Hepatocyte (in vitro differentiated cells): ENCODE measurements at regions not wholly inside any gene's neighbourhood (a gene's known extent, or its start where the extent isn't known, plus 50 kb on each side); places are given as distances from the start of the nearest gene placed in this dataset.

Experiments used
- DNase-seq: peaks from one replicate; pipeline ENCODE4 v3.0.0-alpha.2; 2016; ENCODE audit warnings: low spot score
- H2AFZ ChIP-seq: fragments of 200-600 bp; sonication (generic); 2 replicates; pipeline ENCODE4 v1.6.0; 2016; ENCODE audit warnings: antibody characterized with exemption, mild to moderate bottlenecking
- H3K27ac ChIP-seq: fragments of 200-600 bp; sonication (generic); 2 replicates; pipeline ENCODE4 v1.5.1; 2016; ENCODE audit warnings: mild to moderate bottlenecking
- H3K27me3 ChIP-seq: fragments of 200-600 bp; sonication (generic); 2 replicates; pipeline ENCODE4 v1.6.1; 2016
- H3K36me3 ChIP-seq: fragments of 200-600 bp; sonication (generic); replicated peaks from 2 replicates; pipeline ENCODE4 v1.5.1; 2016; ENCODE audit warnings: low read depth; ENCODE audit not compliant: insufficient read depth
- H3K4me1 ChIP-seq: fragments of 200-600 bp; sonication (generic); 2 replicates; pipeline ENCODE4 v1.5.1; 2016; ENCODE audit warnings: mild to moderate bottlenecking, moderate library complexity; ENCODE audit not compliant: insufficient read depth
- H3K4me2 ChIP-seq: fragments of 200-600 bp; sonication (generic); 2 replicates; pipeline ENCODE4 v1.6.0; 2016
- H3K4me3 ChIP-seq: fragments of 200-600 bp; sonication (generic); 2 replicates; pipeline ENCODE4 v1.5.1; 2016; ENCODE audit warnings: mild to moderate bottlenecking
- H3K79me2 ChIP-seq: fragments of 200-600 bp; sonication (generic); 2 replicates; pipeline ENCODE4 v1.6.0; 2017; ENCODE audit warnings: mild to moderate bottlenecking
- H3K9me2 ChIP-seq: fragments of 200-600 bp; sonication (generic); replicated peaks from 2 replicates; pipeline ENCODE4 v1.6.0; 2017; ENCODE audit warnings: mild to moderate bottlenecking; ENCODE audit not compliant: insufficient read depth
- H3K9me3 ChIP-seq: fragments of 200-600 bp; sonication (generic); 2 replicates; pipeline ENCODE4 v1.5.1; 2016; ENCODE audit warnings: low read depth, mild to moderate bottlenecking
- H4K20me1 ChIP-seq: fragments of 200-600 bp; sonication (generic); 2 replicates; pipeline ENCODE4 v1.6.0; 2016; ENCODE audit warnings: mild to moderate bottlenecking; ENCODE audit not compliant: insufficient read depth, poor library complexity, severe bottlenecking
- CTCF ChIP-seq: fragments of 200-600 bp; sonication (generic); IDR thresholded peaks from 2 replicates; pipeline ENCODE4 v1.5.1; 2016; ENCODE audit warnings: antibody characterized with exemption, mild to moderate bottlenecking; ENCODE audit not compliant: poor library complexity
- EZH2 ChIP-seq: fragments of 200-600 bp; sonication (generic); IDR thresholded peaks from 2 replicates; pipeline ENCODE4 v1.6.1; 2016; ENCODE audit warnings: antibody characterized with exemption, mild to moderate bottlenecking, borderline replicate concordance
- EZH2phosphoT487 ChIP-seq: fragments of 200-600 bp; sonication (generic); IDR thresholded peaks from one replicate; pipeline ENCODE4 v1.6.1; 2018; ENCODE audit warnings: antibody characterized with exemption, mild to moderate bottlenecking, low read depth, moderate library complexity; ENCODE audit not compliant: unreplicated experiment, severe bottlenecking
- WGBS: methylation state at CpG from one replicate; pipeline ENCODE4 v1.1.6; 2016; ENCODE audit warnings: low lambda C conversion rate; ENCODE audit errors: missing lambda C conversion rate; 5-methylcytosine and 5-hydroxymethylcytosine counted together

GRCh38 chr18:41064916-41065315 lies 890.1 kb upstream of the PIK3C3 start:
- no peaks in the 10 kb centered on the region for H3K9me3 ChIP-seq
- H3K79me2 ChIP-seq, result no peaks in the 10 kb centered on the region
- H3K36me3 ChIP-seq, result no peaks in the 10 kb centered on the region
- H4K20me1 ChIP-seq, result no peaks in the 10 kb centered on the region
- H3K4me3 ChIP-seq, result no peak overlapping the region
- H3K4me1 ChIP-seq, result no peaks in the 10 kb centered on the region
- no peaks in the 10 kb centered on the region for H3K9me2 ChIP-seq
- WGBS, result 0% methylated on average over 1 of the region's 1 CpG
- no peak for DNase-seq
- H3K4me2 ChIP-seq, result no peak overlapping the region
- TF ChIP-seq EZH2phosphoT487, result no peak
- no peak for TF ChIP-seq CTCF
- no peak for TF ChIP-seq EZH2
- no peak overlapping the region for H3K27ac ChIP-seq
- no peak overlapping the region for H2AFZ ChIP-seq
- no peaks in the 10 kb centered on the region for H3K27me3 ChIP-seq

GRCh38 chr18:41060967-41061366 lies 894.1 kb upstream of the PIK3C3 start:
- Histone ChIP-seq H2AFZ (no peak overlapping the region), H3K27me3 (no peaks in the 10 kb centered on the region), H3K9me3 (no peaks in the 10 kb centered on the region), H3K36me3 (no peaks in the 10 kb centered on the region), H3K9me2 (no peaks in the 10 kb centered on the region), H3K27ac (no peak overlapping the region), H3K79me2 (no peaks in the 10 kb centered on the region), H4K20me1 (no peaks in the 10 kb centered on the region), H3K4me3 (no peak overlapping the region), H3K4me2 (no peak overlapping the region), H3K4me1 (no peaks in the 10 kb centered on the region)
- 86% methylated on average over 2 of the region's 2 CpGs for WGBS
- DNase-seq, result no peak
- TF ChIP-seq EZH2 (no peak), EZH2phosphoT487 (no peak), CTCF (no peak)

GRCh38 chr18:41059126-41059415 lies 896.0 kb upstream of the PIK3C3 start:
- no peak for TF ChIP-seq EZH2
- no peak for TF ChIP-seq CTCF
- no peak for TF ChIP-seq EZH2phosphoT487
- Histone ChIP-seq H3K79me2 (no peaks in the 10 kb centered on the region), H3K27ac (no peak overlapping the region), H3K27me3 (no peaks in the 10 kb centered on the region), H3K4me3 (no peak overlapping the region), H4K20me1 (no peaks in the 10 kb centered on the region), H3K4me1 (no peaks in the 10 kb centered on the region), H3K9me3 (no peaks in the 10 kb centered on the region), H2AFZ (no peak overlapping the region), H3K9me2 (no peaks in the 10 kb centered on the region), H3K36me3 (no peaks in the 10 kb centered on the region), H3K4me2 (no peak overlapping the region)
- DNase-seq, result no peak
- WGBS, result 65% methylated on average over 1 of the region's 1 CpG

GRCh38 chr18:41058351-41059125 lies 896.5 kb upstream of the PIK3C3 start:
- peak overlapping the region; percentile 38 for H2AFZ ChIP-seq
- 66% methylated on average over 9 of the region's 9 CpGs for WGBS
- H3K36me3 ChIP-seq, result no peaks in the 10 kb centered on the region
- no peaks in the 10 kb centered on the region for H3K27me3 ChIP-seq
- H3K4me3 ChIP-seq, result no peak overlapping the region
- H3K9me3 ChIP-seq, result no peaks in the 10 kb centered on the region
- TF ChIP-seq EZH2, result no peak
- no peak for TF ChIP-seq EZH2phosphoT487
- TF ChIP-seq CTCF, result no peak
- H3K79me2 ChIP-seq, result no peaks in the 10 kb centered on the region
- no peaks in the 10 kb centered on the region for H4K20me1 ChIP-seq
- no peaks in the 10 kb centered on the region for H3K9me2 ChIP-seq
- H3K4me1 ChIP-seq, result no peaks in the 10 kb centered on the region
- DNase-seq, result no peak
- no peak overlapping the region for H3K27ac ChIP-seq
- H3K4me2 ChIP-seq, result no peak overlapping the region
